ENCODE measurements at regions not wholly inside any gene's neighbourhood (a gene's known extent, or its start where the extent isn't known, plus 50 kb on each side); places are given as distances from the start of the nearest gene placed in this dataset.

GRCh38 chr2:128504246-128505149 lies 185.8 kb upstream of the HS6ST1 start:
- Histone ChIP-seq H3K36me3 (ENCODE audit: control insufficient read depth, insufficient read depth, low read length) (no peaks in the 10 kb centered on the region), H3K27ac (ENCODE audit: extremely low read depth, low read depth, low read length) (no peak overlapping the region), H3K4me2 (ENCODE audit: insufficient read depth, low read length) (no peak overlapping the region), H2AFZ (ENCODE audit: low read depth, low read length) (no peak overlapping the region), H4K20me1 (replicated peaks; ENCODE audit: control insufficient read depth, insufficient read depth, low read length) (peaks cover 4% of the 10 kb centered on the region; the same call in 1 of the 2 replicates), H3K9me1 (ENCODE audit: control insufficient read depth, insufficient read depth, low read length) (no peaks in the 10 kb centered on the region), H3K9me3 (replicated peaks; ENCODE audit: control insufficient read depth, insufficient read depth, low read depth, low read length) (no peaks in the 10 kb centered on the region), H3K27me3 (ENCODE audit: control insufficient read depth in 2 of 2, insufficient read depth in 2 of 2, low read length in 2 of 2) (peaks cover 5 to 28% of the 10 kb centered on the region in 2 experiments; a peak in 4 of 5 replicates), H3K79me2 (ENCODE audit: control insufficient read depth, insufficient read depth, low read length) (no peaks in the 10 kb centered on the region), H3K4me1 (replicated peaks in 1 of 2; ENCODE audit: control insufficient read depth in 2 of 2, insufficient read depth in 2 of 2, low read length in 2 of 2) (peaks cover 3 to 6% of the 10 kb centered on the region in 2 experiments; a peak in 2 of 5 replicates), H3K9ac (ENCODE audit: insufficient read depth in 1 of 2, low read depth in 2 of 2, low read length in 2 of 2) (peak overlapping the region in 1 of 2 experiments; percentile 45; a peak in 1 of 4 replicates), H3K4me3 (no peak overlapping the region)
- POLR2A ChIA-PET = no interaction called here
- FAIRE-seq (no peak), DNase-seq (ENCODE audit: extremely low read depth in 1 of 4, low spot score in 3 of 4) (no peak), ATAC-seq (no peak)
- CTCF ChIA-PET (ENCODE audit: low intra/inter-chr PET ratio) = no interaction called here
- WGBS (ENCODE audit: insufficient coverage, low coverage, missing lambda C conversion rate) = 10% methylated on average over 11 of the region's 11 CpGs
- no TSS peak for BruUV-seq (replicated peaks)
- intact Hi-C loops (cut with micrococcal nuclease) (no loop called here), in situ Hi-C loops (cut with MboI) (no loop called here)
- TF ChIP-seq PRDM10 (IDR thresholded peaks at IDR 0.05; ENCODE audit: partially characterized antibody) (no peak), NFE2 (IDR thresholded peaks at IDR 0.05; ENCODE audit: low read depth) (no peak), NFRKB (IDR thresholded peaks at IDR 0.05; ENCODE audit: low read depth) (no peak), HES1 (IDR thresholded peaks at IDR 0.05; ENCODE audit: low read depth) (no peak), ZBTB43 (CRISPR knock-in tag; IDR thresholded peaks at IDR 0.05) (no peak), ZNF41 (CRISPR knock-in tag; conservative IDR thresholded peaks at IDR 0.05) (no peak), ZNF175 (CRISPR knock-in tag; IDR thresholded peaks at IDR 0.05; ENCODE audit: low read depth) (no peak), COPS2 (conservative IDR thresholded peaks at IDR 0.05) (no peak), CXXC5 (CRISPR knock-in tag; IDR thresholded peaks at IDR 0.05) (no peak), RNF219 (CRISPR knock-in tag; IDR thresholded peaks at IDR 0.05) (no peak), SMC3 (conservative IDR thresholded peaks at IDR 0.05; ENCODE audit: insufficient read depth, low read depth, low read length) (no peak), KAT8 (IDR thresholded peaks at IDR 0.05; ENCODE audit: low read depth) (no peak), NFIX (CRISPR knock-in tag; IDR thresholded peaks at IDR 0.05; ENCODE audit: low read depth) (no peak), TAF7 (tag; IDR thresholded peaks at IDR 0.05) (no peak), NCOA6 (IDR thresholded peaks at IDR 0.05) (no peak)
